ENCODE measurements at regions not wholly inside any gene's neighbourhood (a gene's known extent, or its start where the extent isn't known, plus 50 kb on each side); places are given as distances from the start of the nearest gene placed in this dataset.

GRCh38 chr6:178119-178518 lies 114.2 kb upstream of the DUSP22 start:
- TF ChIP-seq POLR2A (IDR thresholded peaks at IDR 0.05) (no peak), CTCF (IDR thresholded peaks at IDR 0.05 in 8 of 11, conservative IDR thresholded peaks at IDR 0.05 in 3 of 11) (no peak), POLR2AphosphoS5 (IDR thresholded peaks at IDR 0.05) (no peak)
